Mucosa of stomach (tissue), 1 donor: ENCODE measurements at regions not wholly inside any gene's neighbourhood (a gene's known extent, or its start where the extent isn't known, plus 50 kb on each side); places are given as distances from the start of the nearest gene placed in this dataset.

Source experiments
- H3K27me3 ChIP-seq: one replicate; pipeline ENCODE4 v1.7.0; 2013; ENCODE audit warnings: mild to moderate bottlenecking, low read length; ENCODE audit not compliant: control insufficient read depth, insufficient read depth
- H3K36me3 ChIP-seq: one replicate; pipeline ENCODE4 v1.7.0; 2013; ENCODE audit warnings: low read length; ENCODE audit not compliant: control insufficient read depth, insufficient read depth
- H3K4me1 ChIP-seq: one replicate; pipeline ENCODE4 v1.7.0; 2013; ENCODE audit warnings: mild to moderate bottlenecking, low read length; ENCODE audit not compliant: control insufficient read depth, insufficient read depth
- H3K4me3 ChIP-seq: one replicate; pipeline ENCODE4 v1.7.0; 2013; ENCODE audit warnings: low read length
- H3K9ac ChIP-seq: one replicate; pipeline ENCODE4 v1.7.0; 2013; ENCODE audit warnings: mild to moderate bottlenecking, low read length, moderate library complexity
- H3K9me3 ChIP-seq: one replicate; pipeline ENCODE4 v1.7.0; 2013; ENCODE audit warnings: mild to moderate bottlenecking, low read length, moderate library complexity; ENCODE audit not compliant: control insufficient read depth
- donor health status: Pancreatic carcinoma.

DNA sequence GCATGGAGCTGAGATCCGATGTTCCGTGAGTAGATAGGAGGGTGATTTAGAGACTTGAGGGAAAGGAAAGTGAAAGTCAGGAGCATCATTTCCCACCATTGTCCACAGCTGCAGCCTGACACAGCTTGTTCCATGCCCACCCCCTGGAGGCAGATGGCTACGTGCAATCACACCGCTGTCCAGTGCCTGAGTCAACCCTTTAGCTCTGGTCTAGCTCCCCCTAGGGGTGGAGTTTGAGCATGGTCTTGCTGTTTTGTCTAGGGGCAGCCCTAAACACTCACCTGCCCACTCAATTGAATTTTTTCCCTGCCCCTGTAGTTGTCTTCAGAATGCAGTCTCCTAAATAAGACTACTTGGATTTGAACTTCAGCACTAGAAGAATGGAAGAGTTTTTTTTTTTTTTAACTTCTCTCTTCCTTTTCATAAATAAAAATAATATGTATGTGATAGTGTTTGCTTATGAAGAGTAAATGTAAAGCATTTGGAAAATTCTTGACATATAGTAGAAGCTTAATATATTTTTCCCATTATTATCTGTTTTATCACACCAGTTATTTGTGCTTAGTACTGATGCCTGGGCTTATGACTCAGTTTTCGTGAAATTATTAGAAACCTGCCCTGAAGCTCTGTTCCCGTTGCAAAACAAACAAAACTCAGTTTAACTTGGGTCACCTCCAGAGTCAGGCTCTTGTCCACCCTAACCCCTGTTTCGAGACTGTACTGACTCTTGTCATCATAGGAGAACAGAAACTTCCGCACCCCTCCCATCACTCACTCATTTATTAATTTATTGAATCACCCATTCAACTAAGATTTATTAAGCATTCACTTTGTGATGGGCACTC lies 814.8 kb downstream of the MAFB start:
- H3K27me3 ChIP-seq = no peaks in the 10 kb centered on the region
- no peaks in the 10 kb centered on the region for H3K4me1 ChIP-seq
- no peaks in the 10 kb centered on the region for H3K9me3 ChIP-seq
- H3K36me3 ChIP-seq = no peaks in the 10 kb centered on the region
- no peak overlapping the region for H3K9ac ChIP-seq
- no peak overlapping the region for H3K4me3 ChIP-seq

DNA sequence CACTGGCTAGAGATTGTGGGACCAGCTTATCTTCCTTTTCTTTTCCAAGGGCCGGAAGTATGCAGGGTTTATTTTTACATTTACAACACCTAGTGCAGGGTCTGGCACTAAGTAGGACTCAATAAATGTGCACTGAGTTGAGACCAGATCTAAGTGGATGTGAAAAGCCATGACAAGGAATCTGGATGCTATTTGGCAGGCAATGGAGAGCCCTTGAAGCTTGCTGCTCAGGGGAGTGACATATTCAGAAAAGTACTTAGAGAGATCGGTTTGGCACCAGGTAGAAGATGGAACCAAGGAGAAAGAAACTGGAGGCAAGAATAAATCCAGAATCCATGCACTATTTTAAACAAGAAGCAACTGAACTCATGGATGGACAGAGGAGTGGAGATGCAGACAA lies 815.8 kb downstream of the MAFB start:
- H3K27me3 ChIP-seq = no peaks in the 10 kb centered on the region
- no peak overlapping the region for H3K4me3 ChIP-seq
- H3K4me1 ChIP-seq = no peaks in the 10 kb centered on the region
- no peak overlapping the region for H3K9ac ChIP-seq
- H3K36me3 ChIP-seq = no peaks in the 10 kb centered on the region
- no peaks in the 10 kb centered on the region for H3K9me3 ChIP-seq

DNA sequence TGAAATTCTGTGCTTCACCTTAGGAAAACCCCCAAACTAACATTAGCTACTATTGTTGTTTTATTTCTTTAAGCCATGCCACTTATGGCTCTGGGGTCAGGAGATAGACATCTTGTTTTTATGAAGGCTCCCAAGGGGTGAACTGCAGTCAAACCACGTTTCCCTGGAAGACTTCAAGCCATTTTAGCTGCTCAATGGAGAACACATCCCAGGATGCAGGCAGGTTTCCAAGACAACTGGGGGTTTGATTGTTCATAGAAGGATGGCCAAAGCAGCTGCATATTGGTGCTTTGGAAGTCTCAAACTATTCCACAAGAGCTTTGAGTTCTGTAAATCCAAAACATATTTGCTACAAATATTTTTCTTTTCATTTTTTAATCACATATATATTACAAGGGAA lies 818.0 kb downstream of the MAFB start:
- no peaks in the 10 kb centered on the region for H3K4me1 ChIP-seq
- no peaks in the 10 kb centered on the region for H3K27me3 ChIP-seq
- H3K9me3 ChIP-seq = no peaks in the 10 kb centered on the region
- no peak overlapping the region for H3K4me3 ChIP-seq
- no peak overlapping the region for H3K9ac ChIP-seq
- H3K36me3 ChIP-seq = no peaks in the 10 kb centered on the region

DNA sequence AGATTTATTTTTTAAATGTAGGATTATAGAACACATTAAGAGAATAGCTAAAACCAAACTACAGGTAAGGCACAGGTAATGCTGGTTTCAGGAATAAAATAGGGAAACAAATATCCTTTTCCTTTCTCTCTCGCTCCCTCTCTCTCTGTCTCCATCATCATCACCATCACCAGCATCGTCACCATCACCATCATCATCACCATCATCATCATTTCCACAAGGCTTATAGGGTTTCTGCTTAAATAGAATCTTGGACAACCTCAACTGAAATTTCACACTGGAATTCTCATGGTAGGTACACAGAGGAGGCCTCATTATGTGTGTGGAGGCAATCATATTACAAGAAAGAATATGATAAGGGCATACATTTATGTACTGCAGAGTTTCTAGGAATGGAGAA lies 823.6 kb downstream of the MAFB start:
- H3K27me3 ChIP-seq = no peaks in the 10 kb centered on the region
- H3K9me3 ChIP-seq = no peaks in the 10 kb centered on the region
- H3K4me3 ChIP-seq = no peak overlapping the region
- no peak overlapping the region for H3K9ac ChIP-seq
- no peaks in the 10 kb centered on the region for H3K4me1 ChIP-seq
- no peaks in the 10 kb centered on the region for H3K36me3 ChIP-seq

DNA sequence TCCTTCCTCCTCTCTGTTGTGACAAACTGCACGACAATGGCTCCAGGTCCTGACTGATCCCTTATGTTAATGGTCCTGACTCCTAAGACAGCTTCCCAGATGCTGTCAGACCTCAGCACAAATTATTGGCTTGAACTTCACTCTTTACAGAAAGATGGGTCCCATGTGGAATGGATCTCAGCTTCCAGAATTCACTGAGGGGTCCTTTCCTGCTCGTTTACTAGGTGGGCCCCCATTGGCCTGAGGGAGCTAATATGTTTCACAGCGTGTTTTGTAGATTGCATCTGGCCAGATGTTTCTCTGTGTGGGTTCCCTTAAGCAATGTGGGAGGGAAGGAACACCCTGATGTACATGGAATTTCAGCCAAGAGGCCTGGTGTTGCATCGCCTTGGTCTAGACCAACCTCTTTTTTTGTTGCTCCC lies 826.6 kb downstream of the MAFB start:
- Histone ChIP-seq H3K4me1 (no peaks in the 10 kb centered on the region), H3K9me3 (no peaks in the 10 kb centered on the region), H3K9ac (no peak overlapping the region), H3K4me3 (no peak overlapping the region), H3K27me3 (no peaks in the 10 kb centered on the region), H3K36me3 (no peaks in the 10 kb centered on the region)

DNA sequence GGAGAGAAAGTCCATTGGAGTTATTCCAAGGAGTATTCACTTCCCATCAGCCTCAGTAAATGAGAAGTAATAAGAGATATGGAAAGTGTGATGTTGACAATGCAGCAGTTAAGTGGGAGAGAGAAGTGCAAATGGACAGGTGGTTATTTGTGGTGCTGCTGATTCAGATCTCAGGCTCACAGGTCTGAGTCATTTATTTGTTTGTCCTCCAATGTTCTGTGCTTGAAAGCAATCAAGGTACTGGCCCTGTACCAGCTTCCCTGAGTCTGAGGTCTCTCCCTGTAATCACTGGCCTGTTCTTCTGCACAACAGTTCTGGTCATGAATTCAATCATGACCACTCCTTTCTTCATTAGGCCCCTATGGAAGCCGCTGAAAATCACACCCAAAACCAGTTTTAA lies 827.7 kb downstream of the MAFB start:
- no peak overlapping the region for H3K4me3 ChIP-seq
- no peaks in the 10 kb centered on the region for H3K27me3 ChIP-seq
- H3K9ac ChIP-seq = no peak overlapping the region
- H3K36me3 ChIP-seq = no peaks in the 10 kb centered on the region
- no peaks in the 10 kb centered on the region for H3K9me3 ChIP-seq
- H3K4me1 ChIP-seq = no peaks in the 10 kb centered on the region

DNA sequence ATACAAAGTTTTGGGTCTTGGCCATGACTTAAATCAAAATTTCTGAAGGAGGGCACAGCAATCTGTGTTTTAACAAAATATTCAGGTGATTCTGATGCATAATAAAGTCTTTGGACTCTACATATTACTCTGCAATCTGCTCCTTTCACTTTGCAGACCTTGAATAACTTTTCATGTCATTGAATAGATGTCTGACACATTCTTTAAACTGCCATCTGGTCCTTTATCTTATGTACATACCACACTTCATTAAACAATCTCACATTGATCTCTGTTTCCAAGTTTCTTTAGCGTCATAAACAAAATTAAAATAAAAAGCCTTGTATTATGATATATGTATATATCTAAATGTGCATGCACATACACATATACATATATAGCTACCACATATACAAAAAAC lies 831.2 kb downstream of the MAFB start:
- Histone ChIP-seq H3K4me1 (no peaks in the 10 kb centered on the region), H3K9me3 (no peaks in the 10 kb centered on the region), H3K4me3 (no peak overlapping the region), H3K9ac (no peak overlapping the region), H3K36me3 (no peaks in the 10 kb centered on the region), H3K27me3 (no peaks in the 10 kb centered on the region)

DNA sequence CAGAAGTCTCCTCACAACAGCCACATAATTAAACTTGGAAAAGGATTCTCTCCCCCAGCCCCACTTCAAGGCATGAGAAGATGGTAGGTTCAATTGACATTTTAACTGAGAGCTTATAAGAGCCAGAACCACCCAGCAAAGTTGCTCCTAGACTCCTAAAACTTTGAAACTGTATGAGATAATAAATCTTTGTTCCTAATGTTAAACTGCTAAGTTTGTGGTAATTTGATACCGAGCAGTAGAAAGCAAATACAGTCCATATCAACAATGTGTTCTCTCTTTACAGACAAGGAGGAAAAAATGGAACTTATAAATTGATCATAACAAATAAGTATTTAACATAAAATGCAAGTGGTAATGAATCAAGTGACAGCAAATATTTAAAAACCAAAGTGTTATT lies 831.8 kb downstream of the MAFB start:
- Histone ChIP-seq H3K4me1 (no peaks in the 10 kb centered on the region), H3K27me3 (no peaks in the 10 kb centered on the region), H3K9ac (no peak overlapping the region), H3K36me3 (no peaks in the 10 kb centered on the region), H3K9me3 (no peaks in the 10 kb centered on the region), H3K4me3 (no peak overlapping the region)

DNA sequence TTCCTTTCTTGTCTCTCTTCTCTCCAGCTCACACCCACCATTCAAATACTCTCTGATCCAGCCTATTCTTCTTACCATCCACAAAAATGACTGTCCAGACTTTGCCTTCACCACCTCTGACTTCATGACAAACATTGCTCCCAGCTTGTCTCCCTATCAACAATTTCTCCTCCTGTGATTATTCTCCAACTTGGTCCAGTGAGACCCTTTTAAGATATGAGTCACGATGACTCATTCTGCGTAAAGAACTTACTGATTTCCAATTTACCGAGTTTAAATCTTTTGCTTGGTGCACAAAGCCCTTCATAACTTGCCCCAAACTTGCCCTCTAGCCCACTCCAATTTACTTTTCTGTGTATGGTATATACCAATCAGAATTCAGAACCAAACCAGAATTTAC lies 833.2 kb downstream of the MAFB start:
- Histone ChIP-seq H3K4me3 (no peak overlapping the region), H3K9ac (no peak overlapping the region), H3K9me3 (no peaks in the 10 kb centered on the region), H3K36me3 (no peaks in the 10 kb centered on the region), H3K4me1 (no peaks in the 10 kb centered on the region), H3K27me3 (no peaks in the 10 kb centered on the region)

DNA sequence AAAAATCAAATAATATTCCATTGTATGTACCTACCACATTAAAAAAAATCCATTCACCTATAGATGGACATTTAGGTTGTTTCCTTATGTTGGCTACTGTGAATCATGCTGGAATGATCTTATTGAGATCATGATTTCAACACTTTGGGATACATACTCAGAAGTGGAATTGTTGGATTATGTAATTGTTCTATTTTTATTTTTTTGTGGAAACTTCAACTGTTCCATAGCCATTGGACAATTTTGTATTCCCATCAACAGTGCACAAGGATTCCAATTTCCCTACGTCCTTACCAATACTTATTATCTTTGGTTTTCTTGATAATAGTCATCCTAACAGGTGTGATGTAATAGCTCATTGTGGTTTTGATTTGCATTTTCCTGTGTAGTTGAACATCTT lies 834.0 kb downstream of the MAFB start:
- Histone ChIP-seq H3K4me1 (no peaks in the 10 kb centered on the region), H3K9me3 (no peaks in the 10 kb centered on the region), H3K36me3 (no peaks in the 10 kb centered on the region), H3K4me3 (no peak overlapping the region), H3K27me3 (no peaks in the 10 kb centered on the region), H3K9ac (no peak overlapping the region)

DNA sequence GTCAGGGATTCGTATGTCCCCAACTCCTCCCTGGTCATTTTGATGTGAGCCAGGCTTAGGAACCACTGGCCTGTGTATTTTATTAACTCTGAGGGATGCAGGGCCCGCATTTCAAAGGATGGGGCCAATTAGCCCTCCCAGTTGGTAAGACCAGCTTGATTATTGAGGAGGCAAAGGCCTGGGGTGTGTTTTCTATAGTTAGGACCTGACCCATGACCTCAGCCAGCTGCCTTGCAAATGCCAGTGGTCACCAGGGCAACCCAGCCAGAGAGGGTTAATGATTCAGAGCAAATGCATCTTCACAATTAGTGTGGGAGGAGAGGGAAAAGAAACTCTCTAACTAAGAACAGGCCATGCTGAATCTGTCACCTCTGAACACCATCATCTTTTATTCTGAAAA lies 835.4 kb downstream of the MAFB start:
- Histone ChIP-seq H3K9ac (no peak overlapping the region), H3K27me3 (no peaks in the 10 kb centered on the region), H3K9me3 (no peaks in the 10 kb centered on the region), H3K4me1 (no peaks in the 10 kb centered on the region), H3K36me3 (no peaks in the 10 kb centered on the region), H3K4me3 (no peak overlapping the region)

DNA sequence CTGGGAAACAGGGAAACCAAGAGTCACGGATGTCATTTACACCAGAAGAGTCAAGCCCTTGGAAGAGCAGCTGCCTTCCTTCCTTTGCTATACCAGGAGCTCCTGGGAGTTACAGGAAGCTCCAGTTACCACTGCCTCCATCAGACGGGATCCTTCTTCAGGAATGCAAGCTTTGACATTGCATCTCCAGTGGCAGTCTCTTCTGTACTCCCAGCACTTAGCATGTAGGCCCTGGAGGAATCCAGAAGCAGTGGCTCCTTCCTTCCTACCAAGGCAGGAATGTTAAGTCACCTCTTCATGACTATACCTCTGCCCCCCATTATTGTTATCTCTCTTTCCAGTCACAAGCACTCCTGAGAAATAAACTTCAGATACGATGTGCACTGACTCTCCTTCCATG lies 836.0 kb downstream of the MAFB start:
- no peak overlapping the region for H3K4me3 ChIP-seq
- no peaks in the 10 kb centered on the region for H3K9me3 ChIP-seq
- no peak overlapping the region for H3K9ac ChIP-seq
- H3K36me3 ChIP-seq = no peaks in the 10 kb centered on the region
- no peaks in the 10 kb centered on the region for H3K4me1 ChIP-seq
- H3K27me3 ChIP-seq = no peaks in the 10 kb centered on the region

DNA sequence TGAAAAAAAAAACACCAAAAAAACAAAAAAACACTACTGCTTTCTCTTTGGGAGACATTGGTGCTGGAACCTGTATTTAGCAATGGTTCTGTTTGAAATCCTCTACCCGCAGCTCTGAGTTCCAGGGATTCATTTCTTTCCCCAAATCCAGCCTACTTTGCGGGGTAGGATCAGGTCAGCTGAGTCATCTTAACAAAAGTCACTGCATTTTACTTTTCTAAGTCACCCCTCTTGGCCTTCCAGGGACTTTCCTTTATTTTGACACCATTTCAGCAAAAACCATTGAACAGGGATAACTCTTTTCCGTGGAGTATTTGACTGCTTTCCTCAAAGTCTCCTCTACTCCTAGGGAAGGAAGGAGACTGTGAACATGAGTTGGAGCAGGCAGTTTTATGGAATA lies 837.6 kb downstream of the MAFB start:
- Histone ChIP-seq H3K9ac (no peak overlapping the region), H3K27me3 (no peaks in the 10 kb centered on the region), H3K36me3 (no peaks in the 10 kb centered on the region), H3K4me1 (no peaks in the 10 kb centered on the region), H3K4me3 (no peak overlapping the region), H3K9me3 (no peaks in the 10 kb centered on the region)
